ENCODE measurements at regions not wholly inside any gene's neighbourhood (a gene's known extent, or its start where the extent isn't known, plus 50 kb on each side); places are given as distances from the start of the nearest gene placed in this dataset.

DNA sequence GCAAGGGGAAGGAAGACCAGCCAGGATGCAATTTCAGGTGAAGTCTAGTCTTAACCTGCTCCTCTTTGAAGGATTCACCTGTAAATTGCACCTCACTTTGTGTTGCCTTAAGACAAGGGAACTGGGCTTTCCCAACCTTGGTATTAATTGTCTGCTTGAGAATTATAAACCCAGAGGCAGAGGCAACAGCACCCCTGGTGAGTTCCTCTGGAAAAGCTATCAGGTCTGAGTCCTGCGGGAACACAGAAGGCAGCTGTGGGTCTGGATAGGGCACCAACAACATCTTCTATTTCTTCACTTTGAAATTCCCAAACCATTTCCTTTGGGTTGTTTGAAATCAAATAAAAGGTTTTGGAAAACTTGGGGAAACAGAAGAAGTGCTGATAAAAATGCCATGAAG, 109.2 kb upstream of the NPY2R start:
- H3K9me3 ChIP-seq (ENCODE audit: insufficient read depth, low read length), result no peaks in the 10 kb centered on the region
- H4K20me1 ChIP-seq (ENCODE audit: insufficient read depth, low read length), result no peaks in the 10 kb centered on the region
- H3K27me3 ChIP-seq (ENCODE audit: low read depth, low read length), result no peaks in the 10 kb centered on the region
- H3K27ac ChIP-seq (ENCODE audit: low read length), result no peak overlapping the region
- no peaks in the 10 kb centered on the region for H3K79me2 ChIP-seq (ENCODE audit: low read length)
- H3K4me1 ChIP-seq (ENCODE audit: low read length), result no peaks in the 10 kb centered on the region
- H3K4me3 ChIP-seq (ENCODE audit: low read length), result no peak overlapping the region
- TF ChIP-seq EZH2phosphoT487 (IDR thresholded peaks at IDR 0.05; ENCODE audit: low read depth), result no peak
- TF ChIP-seq, protein P1, sequence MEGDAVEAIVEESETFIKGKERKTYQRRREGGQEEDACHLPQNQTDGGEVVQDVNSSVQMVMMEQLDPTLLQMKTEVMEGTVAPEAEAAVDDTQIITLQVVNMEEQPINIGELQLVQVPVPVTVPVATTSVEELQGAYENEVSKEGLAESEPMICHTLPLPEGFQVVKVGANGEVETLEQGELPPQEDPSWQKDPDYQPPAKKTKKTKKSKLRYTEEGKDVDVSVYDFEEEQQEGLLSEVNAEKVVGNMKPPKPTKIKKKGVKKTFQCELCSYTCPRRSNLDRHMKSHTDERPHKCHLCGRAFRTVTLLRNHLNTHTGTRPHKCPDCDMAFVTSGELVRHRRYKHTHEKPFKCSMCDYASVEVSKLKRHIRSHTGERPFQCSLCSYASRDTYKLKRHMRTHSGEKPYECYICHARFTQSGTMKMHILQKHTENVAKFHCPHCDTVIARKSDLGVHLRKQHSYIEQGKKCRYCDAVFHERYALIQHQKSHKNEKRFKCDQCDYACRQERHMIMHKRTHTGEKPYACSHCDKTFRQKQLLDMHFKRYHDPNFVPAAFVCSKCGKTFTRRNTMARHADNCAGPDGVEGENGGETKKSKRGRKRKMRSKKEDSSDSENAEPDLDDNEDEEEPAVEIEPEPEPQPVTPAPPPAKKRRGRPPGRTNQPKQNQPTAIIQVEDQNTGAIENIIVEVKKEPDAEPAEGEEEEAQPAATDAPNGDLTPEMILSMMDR (IDR thresholded peaks at IDR 0.05; ENCODE audit: low read depth, low read length), result no peak
- H2AFZ ChIP-seq (ENCODE audit: low read depth, low read length), result no peak overlapping the region
- H3K36me3 ChIP-seq (replicated peaks; ENCODE audit: low read depth, low read length), result no peaks in the 10 kb centered on the region
- no peak overlapping the region for H3K9ac ChIP-seq (ENCODE audit: low read length)
- H3K4me2 ChIP-seq (ENCODE audit: low read length), result no peak overlapping the region

DNA sequence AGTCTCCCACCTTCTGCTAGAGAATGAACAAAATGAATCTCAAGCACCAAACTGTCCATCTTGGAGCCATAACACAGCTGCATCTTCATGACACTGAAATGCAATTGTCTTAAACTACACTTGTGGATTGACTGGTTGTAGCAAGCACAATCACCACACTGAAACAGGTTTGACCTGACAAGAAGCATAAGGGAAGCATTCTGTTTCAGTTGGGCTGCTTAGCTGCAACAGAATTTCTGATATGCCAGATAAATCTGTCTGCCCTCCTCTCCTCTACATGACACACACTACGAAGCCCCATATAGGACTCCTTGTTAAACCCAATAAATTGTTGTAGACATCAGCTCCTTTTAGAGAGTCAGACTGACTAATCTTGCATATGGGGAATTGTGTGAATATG, 101.8 kb upstream of the NPY2R start:
- Histone ChIP-seq H3K79me2 (ENCODE audit: low read length) (no peaks in the 10 kb centered on the region), H2AFZ (ENCODE audit: low read depth, low read length) (no peak overlapping the region), H3K27me3 (ENCODE audit: low read depth, low read length) (no peaks in the 10 kb centered on the region), H3K4me1 (ENCODE audit: low read length) (no peaks in the 10 kb centered on the region), H4K20me1 (ENCODE audit: insufficient read depth, low read length) (no peaks in the 10 kb centered on the region), H3K9ac (ENCODE audit: low read length) (no peak overlapping the region), H3K4me3 (ENCODE audit: low read length) (no peak overlapping the region), H3K9me3 (ENCODE audit: insufficient read depth, low read length) (no peaks in the 10 kb centered on the region), H3K27ac (ENCODE audit: low read length) (no peak overlapping the region), H3K36me3 (replicated peaks; ENCODE audit: low read depth, low read length) (no peaks in the 10 kb centered on the region), H3K4me2 (ENCODE audit: low read length) (no peak overlapping the region)
- TF ChIP-seq EZH2phosphoT487 (IDR thresholded peaks at IDR 0.05; ENCODE audit: low read depth), result no peak
- TF ChIP-seq, protein P1 (IDR thresholded peaks at IDR 0.05; ENCODE audit: low read depth, low read length), result no peak

DNA sequence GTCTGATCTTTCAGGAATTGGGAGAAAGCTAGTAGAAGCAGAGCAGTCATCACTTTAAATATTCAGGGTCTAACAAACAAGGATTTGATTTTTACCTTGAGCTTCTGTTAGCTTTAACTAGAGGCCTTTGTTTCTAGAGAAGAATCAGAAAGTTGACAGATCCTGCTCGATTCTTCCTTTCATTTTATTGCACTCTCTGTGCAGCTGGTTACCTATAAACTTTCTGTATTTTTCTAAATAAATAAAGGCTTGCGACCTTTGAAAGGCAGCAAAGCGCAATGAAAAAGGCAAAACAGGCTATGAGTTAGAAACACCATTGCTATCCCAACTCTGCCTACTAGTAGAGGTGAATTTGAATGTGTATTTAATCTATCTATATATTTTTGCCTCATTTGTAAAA, 101.4 kb upstream of the NPY2R start:
- no peak overlapping the region for H3K27ac ChIP-seq (ENCODE audit: low read length)
- H3K9me3 ChIP-seq (ENCODE audit: insufficient read depth, low read length), result no peaks in the 10 kb centered on the region
- no peaks in the 10 kb centered on the region for H3K79me2 ChIP-seq (ENCODE audit: low read length)
- H3K9ac ChIP-seq (ENCODE audit: low read length), result no peak overlapping the region
- no peak overlapping the region for H2AFZ ChIP-seq (ENCODE audit: low read depth, low read length)
- no peaks in the 10 kb centered on the region for H4K20me1 ChIP-seq (ENCODE audit: insufficient read depth, low read length)
- H3K4me2 ChIP-seq (ENCODE audit: low read length), result no peak overlapping the region
- TF ChIP-seq, protein P1 (IDR thresholded peaks at IDR 0.05; ENCODE audit: low read depth, low read length), result no peak
- no peak for TF ChIP-seq EZH2phosphoT487 (IDR thresholded peaks at IDR 0.05; ENCODE audit: low read depth)
- no peaks in the 10 kb centered on the region for H3K27me3 ChIP-seq (ENCODE audit: low read depth, low read length)
- no peak overlapping the region for H3K4me3 ChIP-seq (ENCODE audit: low read length)
- no peaks in the 10 kb centered on the region for H3K4me1 ChIP-seq (ENCODE audit: low read length)
- H3K36me3 ChIP-seq (replicated peaks; ENCODE audit: low read depth, low read length), result no peaks in the 10 kb centered on the region

DNA sequence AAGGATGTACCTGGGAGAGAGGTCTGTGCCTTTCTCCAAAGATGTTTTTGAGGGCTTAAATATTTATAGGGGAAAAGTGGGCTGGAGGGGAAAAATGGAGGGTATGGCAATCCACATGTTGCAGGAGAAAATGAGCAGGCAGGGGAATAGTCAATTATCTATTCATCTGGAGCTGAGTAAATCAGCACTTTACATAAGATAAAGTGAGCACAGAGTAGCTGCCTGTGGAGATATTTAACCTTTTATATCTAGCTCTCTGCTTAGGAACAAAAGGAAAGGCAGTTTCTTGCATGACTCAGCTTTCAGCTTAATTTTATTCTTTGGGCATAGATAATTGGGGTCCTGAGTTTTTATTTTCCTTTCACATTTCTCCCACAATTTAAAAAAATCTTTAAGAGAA, 93.6 kb upstream of the NPY2R start:
- Histone ChIP-seq H3K4me2 (ENCODE audit: low read length) (no peak overlapping the region), H2AFZ (ENCODE audit: low read depth, low read length) (no peak overlapping the region), H3K36me3 (replicated peaks; ENCODE audit: low read depth, low read length) (peaks cover 3% of the 10 kb centered on the region), H3K9me3 (ENCODE audit: insufficient read depth, low read length) (peaks cover 9% of the 10 kb centered on the region; the same call in 1 of the 2 replicates), H4K20me1 (ENCODE audit: insufficient read depth, low read length) (no peaks in the 10 kb centered on the region), H3K9ac (ENCODE audit: low read length) (no peak overlapping the region), H3K27ac (ENCODE audit: low read length) (no peak overlapping the region), H3K4me3 (ENCODE audit: low read length) (no peak overlapping the region), H3K4me1 (ENCODE audit: low read length) (no peaks in the 10 kb centered on the region), H3K27me3 (ENCODE audit: low read depth, low read length) (no peaks in the 10 kb centered on the region), H3K79me2 (ENCODE audit: low read length) (no peaks in the 10 kb centered on the region)
- no peak for TF ChIP-seq EZH2phosphoT487 (IDR thresholded peaks at IDR 0.05; ENCODE audit: low read depth)
- TF ChIP-seq, protein P1 (IDR thresholded peaks at IDR 0.05; ENCODE audit: low read depth, low read length), result no peak
